Glutamatergic neuron (in vitro differentiated cells): ENCODE measurements at regions not wholly inside any gene's neighbourhood (a gene's known extent, or its start where the extent isn't known, plus 50 kb on each side); places are given as distances from the start of the nearest gene placed in this dataset.

ENCODE experiments used
- DNase-seq: peaks from one replicate; pipeline ENCODE4 v3.0.0; 2022
- H3K27ac Mint-ChIP-seq: one replicate; pipeline ENCODE4 v1.8.0; 2020; ENCODE audit warnings: mild to moderate bottlenecking, mixed read lengths, inconsistent platforms; ENCODE audit not compliant: unreplicated experiment
- H3K27me3 Mint-ChIP-seq: one replicate; pipeline ENCODE4 v1.8.0; 2020; ENCODE audit warnings: mild to moderate bottlenecking, moderate library complexity, mixed read lengths, inconsistent platforms; ENCODE audit not compliant: unreplicated experiment
- H3K36me3 Mint-ChIP-seq: one replicate; pipeline ENCODE4 v1.8.0; 2020; ENCODE audit warnings: mild to moderate bottlenecking, mixed read lengths, inconsistent platforms; ENCODE audit not compliant: unreplicated experiment
- H3K4me1 Mint-ChIP-seq: one replicate; pipeline ENCODE4 v1.8.0; 2020; ENCODE audit warnings: mild to moderate bottlenecking, low read depth, mixed read lengths, inconsistent platforms; ENCODE audit not compliant: unreplicated experiment
- H3K4me3 Mint-ChIP-seq: one replicate; pipeline ENCODE4 v1.8.0; 2020; ENCODE audit warnings: mild to moderate bottlenecking, mixed read lengths, inconsistent platforms; ENCODE audit not compliant: unreplicated experiment
- H3K9me3 Mint-ChIP-seq: one replicate; pipeline ENCODE4 v1.8.0; 2020; ENCODE audit warnings: mild to moderate bottlenecking, moderate library complexity, mixed read lengths, inconsistent platforms; ENCODE audit not compliant: unreplicated experiment
- TF ChIP-seq, protein P1 (sequence below): fragments of 200-600 bp; sonication (generic); IDR thresholded peaks from one replicate; pipeline ENCODE4 v1.5.0; 2021; ENCODE audit not compliant: partially characterized antibody, unreplicated experiment

GRCh38 chr14:100386121-100386520 is 63.0 kb downstream of the SLC25A47 start:
- Mint-ChIP-seq H3K27ac (no peak overlapping the region), H3K9me3 (no peaks in the 10 kb centered on the region), H3K36me3 (no peaks in the 10 kb centered on the region), H3K27me3 (peaks cover 7% of the 10 kb centered on the region), H3K4me1 (peaks cover 32% of the 10 kb centered on the region), H3K4me3 (no peak overlapping the region)
- DNase-seq, result no peak
- TF ChIP-seq, protein P1, sequence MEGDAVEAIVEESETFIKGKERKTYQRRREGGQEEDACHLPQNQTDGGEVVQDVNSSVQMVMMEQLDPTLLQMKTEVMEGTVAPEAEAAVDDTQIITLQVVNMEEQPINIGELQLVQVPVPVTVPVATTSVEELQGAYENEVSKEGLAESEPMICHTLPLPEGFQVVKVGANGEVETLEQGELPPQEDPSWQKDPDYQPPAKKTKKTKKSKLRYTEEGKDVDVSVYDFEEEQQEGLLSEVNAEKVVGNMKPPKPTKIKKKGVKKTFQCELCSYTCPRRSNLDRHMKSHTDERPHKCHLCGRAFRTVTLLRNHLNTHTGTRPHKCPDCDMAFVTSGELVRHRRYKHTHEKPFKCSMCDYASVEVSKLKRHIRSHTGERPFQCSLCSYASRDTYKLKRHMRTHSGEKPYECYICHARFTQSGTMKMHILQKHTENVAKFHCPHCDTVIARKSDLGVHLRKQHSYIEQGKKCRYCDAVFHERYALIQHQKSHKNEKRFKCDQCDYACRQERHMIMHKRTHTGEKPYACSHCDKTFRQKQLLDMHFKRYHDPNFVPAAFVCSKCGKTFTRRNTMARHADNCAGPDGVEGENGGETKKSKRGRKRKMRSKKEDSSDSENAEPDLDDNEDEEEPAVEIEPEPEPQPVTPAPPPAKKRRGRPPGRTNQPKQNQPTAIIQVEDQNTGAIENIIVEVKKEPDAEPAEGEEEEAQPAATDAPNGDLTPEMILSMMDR, result no peak

DNA sequence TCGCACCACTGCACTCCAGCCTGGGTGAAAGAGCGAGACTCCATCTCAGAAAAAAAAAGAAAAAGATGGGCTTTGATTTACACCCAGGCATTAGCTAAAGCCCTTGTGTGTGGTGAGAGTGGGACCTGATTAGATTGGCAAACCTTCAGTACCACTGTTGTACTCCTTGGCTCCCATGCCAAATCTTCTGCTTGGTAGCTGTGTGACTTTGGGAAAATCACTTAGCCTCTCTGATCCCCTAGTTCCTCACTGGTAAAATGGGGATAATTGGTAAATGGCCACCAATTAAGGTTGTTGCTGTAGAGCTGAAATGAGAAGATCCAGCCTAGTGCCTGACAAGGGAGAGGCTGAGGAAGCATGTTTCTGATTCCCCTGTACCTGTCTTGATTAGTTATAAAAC is 63.7 kb downstream of the SLC25A47 start:
- TF ChIP-seq, protein P1, result no peak
- DNase-seq, result no peak
- Mint-ChIP-seq H3K4me1 (peaks cover 39% of the 10 kb centered on the region), H3K9me3 (no peaks in the 10 kb centered on the region), H3K27ac (no peak overlapping the region), H3K27me3 (peaks cover 7% of the 10 kb centered on the region), H3K36me3 (no peaks in the 10 kb centered on the region), H3K4me3 (no peak overlapping the region)

- Mint-ChIP-seq H3K9me3 (no peaks in the 10 kb centered on the region), H3K4me1 (peaks cover 43% of the 10 kb centered on the region), H3K27me3 (peaks cover 5% of the 10 kb centered on the region), H3K4me3 (no peak overlapping the region), H3K27ac (no peak overlapping the region), H3K36me3 (no peaks in the 10 kb centered on the region)
- DNase-seq, result no peak
- TF ChIP-seq, protein P1, result no peak
Observed at GRCh38 chr14:100387450-100387849, 64.3 kb downstream of the SLC25A47 start.

DNA sequence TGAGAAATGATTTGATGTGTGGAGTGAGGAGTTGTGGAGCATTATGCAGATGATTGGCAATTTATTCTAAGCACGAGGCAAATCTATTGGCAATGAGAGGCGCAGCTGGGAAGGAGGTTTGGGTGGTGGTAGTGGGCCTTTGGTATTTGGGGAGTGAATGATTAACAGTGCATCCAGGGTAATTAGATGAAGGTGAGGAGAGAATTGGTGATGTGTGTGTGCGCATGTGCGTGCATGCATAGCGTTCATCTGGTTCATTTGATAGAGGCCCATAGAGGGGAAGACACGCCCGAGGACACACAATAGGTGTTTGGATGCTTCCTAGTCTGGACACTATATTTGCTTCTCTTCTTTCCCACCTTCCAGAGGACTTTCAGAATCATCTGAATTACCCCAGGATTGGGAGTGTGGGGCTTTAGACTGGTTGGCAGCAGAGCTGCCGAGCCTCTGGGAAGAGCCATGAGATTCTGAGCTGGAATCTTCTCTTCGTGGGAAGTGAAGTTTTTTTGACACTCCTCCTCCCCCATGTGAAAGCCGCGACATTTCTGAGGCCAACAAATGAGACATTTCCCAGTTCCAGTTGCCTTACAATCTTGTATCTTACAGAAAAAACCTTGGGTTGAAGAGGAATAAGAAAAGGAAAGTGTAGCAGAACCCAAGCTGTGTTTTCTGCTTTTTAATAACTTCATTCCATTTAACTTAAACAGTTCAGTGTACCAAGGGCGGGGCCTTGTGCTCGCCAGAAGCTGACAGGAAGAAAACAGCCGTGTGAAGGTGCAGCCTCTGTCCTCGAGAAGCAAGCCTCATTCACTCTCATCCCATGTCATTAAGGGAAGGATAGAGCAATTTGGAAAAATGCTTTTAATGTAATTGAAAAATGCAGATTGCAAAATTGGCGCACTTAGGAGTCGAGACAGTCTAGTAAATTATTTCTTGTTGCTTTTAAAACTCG is 65.2 kb downstream of the SLC25A47 start:
- H3K4me3 Mint-ChIP-seq, result peak overlapping the region; percentile 6
- H3K36me3 Mint-ChIP-seq, result no peaks in the 10 kb centered on the region
- peaks cover 7% of the 10 kb centered on the region for H3K27me3 Mint-ChIP-seq
- H3K27ac Mint-ChIP-seq, result peak overlapping the region; percentile 5
- no peak for DNase-seq
- TF ChIP-seq, protein P1, result no peak
- peaks cover 1% of the 10 kb centered on the region for H3K9me3 Mint-ChIP-seq
- H3K4me1 Mint-ChIP-seq, result peaks cover 49% of the 10 kb centered on the region

DNA sequence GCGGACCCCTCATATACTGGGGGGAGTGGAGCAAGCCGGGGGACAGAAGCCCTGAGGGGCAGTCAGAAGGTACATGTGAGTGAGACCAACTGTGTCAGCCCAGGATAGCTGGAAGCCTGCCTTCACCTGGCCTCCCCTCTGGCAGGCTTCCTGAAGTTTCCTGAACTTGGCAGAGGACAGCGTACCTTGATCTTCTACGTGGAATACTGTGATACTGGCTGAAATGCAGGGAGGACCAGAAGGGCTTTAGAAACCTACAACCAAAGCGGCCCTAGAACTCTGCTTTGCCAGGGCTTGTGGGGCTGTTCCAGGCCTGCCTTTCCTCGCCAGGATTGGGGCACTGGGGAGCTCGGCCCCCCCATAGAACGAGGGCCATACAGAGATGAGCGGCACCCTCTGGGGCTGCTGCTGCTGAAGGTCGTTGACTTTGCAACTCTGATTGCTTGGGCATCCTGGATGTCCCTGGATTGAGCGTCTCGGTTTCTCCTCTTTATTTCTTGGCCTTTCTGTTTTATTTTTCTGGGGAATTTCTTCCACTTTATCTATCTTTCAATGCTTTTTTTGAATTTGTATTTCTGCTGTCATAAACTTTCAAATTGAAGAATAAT is 66.5 kb downstream of the SLC25A47 start:
- H3K9me3 Mint-ChIP-seq, result peaks cover 3% of the 10 kb centered on the region
- H3K27me3 Mint-ChIP-seq, result peaks cover 6% of the 10 kb centered on the region
- H3K4me1 Mint-ChIP-seq, result peaks cover 55% of the 10 kb centered on the region
- H3K36me3 Mint-ChIP-seq, result no peaks in the 10 kb centered on the region
- DNase-seq, result no peak
- no peak overlapping the region for H3K27ac Mint-ChIP-seq
- TF ChIP-seq, protein P1, result no peak
- H3K4me3 Mint-ChIP-seq, result no peak overlapping the region
